CD4-positive, alpha-beta T cell treated with Interferon gamma for 1 hour (primary cell): ENCODE measurements at regions not wholly inside any gene's neighbourhood (a gene's known extent, or its start where the extent isn't known, plus 50 kb on each side); places are given as distances from the start of the nearest gene placed in this dataset.
"Not testable (repeated sequence)": the region's sequence is repeated elsewhere in the genome, so short reads cannot be mapped to it uniquely, and the experiment has no call there.

ENCODE experiments used
- DNase-seq: peaks from one replicate; pipeline ENCODE4 v3.0.0-alpha.2; 2020

- DNase-seq = no peak
Observed at GRCh38 chr5:160479220-160479619, 57.6 kb downstream of the PTTG1 start.

GRCh38 chr5:160479926-160480325 lies 58.3 kb downstream of the PTTG1 start:
- DNase-seq = no peak

- no peak for DNase-seq
Observed at GRCh38 chr5:160480652-160481051, 59.0 kb downstream of the PTTG1 start.

GRCh38 chr5:160484678-160485077 lies 63.0 kb downstream of the PTTG1 start:
- no peak for DNase-seq

GRCh38 chr5:160485364-160485969 lies 63.8 kb downstream of the PTTG1 start:
- DNase-seq = no peak

- peak; percentile 31 for DNase-seq
Observed at GRCh38 chr5:160486573-160486972, 64.9 kb downstream of the PTTG1 start.

GRCh38 chr5:160488394-160489325 lies 67.0 kb downstream of the PTTG1 start:
- DNase-seq = no peak

GRCh38 chr5:160491438-160491837 lies 69.8 kb downstream of the PTTG1 start:
- no peak for DNase-seq

GRCh38 chr5:160492565-160492964 lies 70.9 kb downstream of the PTTG1 start:
- no peak for DNase-seq

- no peak for DNase-seq
Observed at GRCh38 chr5:160493806-160494338, 72.2 kb downstream of the PTTG1 start.

GRCh38 chr5:160494451-160494850 lies 72.8 kb downstream of the PTTG1 start:
- no peak for DNase-seq

- no peak for DNase-seq
Observed at GRCh38 chr5:160496334-160496733, 74.7 kb downstream of the PTTG1 start.

GRCh38 chr5:160496784-160497183 lies 75.1 kb downstream of the PTTG1 start:
- no peak for DNase-seq

GRCh38 chr5:160497878-160498277 lies 76.2 kb downstream of the PTTG1 start:
- DNase-seq = no peak

GRCh38 chr5:160498441-160499043 lies 76.9 kb downstream of the PTTG1 start:
- DNase-seq = not testable (repeated sequence)

- peak; percentile 9 for DNase-seq
Observed at GRCh38 chr5:160500786-160501779, 79.4 kb downstream of the PTTG1 start.

- no peak for DNase-seq
Observed at GRCh38 chr5:160504906-160505305, 83.3 kb downstream of the PTTG1 start.

- peak; percentile 86 for DNase-seq
Observed at GRCh38 chr5:160506006-160507004, 84.7 kb downstream of the PTTG1 start.

- DNase-seq = peak; percentile 39
Observed at GRCh38 chr5:160507221-160507721, 85.6 kb downstream of the PTTG1 start.

GRCh38 chr5:160508780-160509361 lies 87.2 kb downstream of the PTTG1 start:
- DNase-seq = peak; percentile 67
